HPDE6-E6E7 (cell line): ENCODE measurements at regions not wholly inside any gene's neighbourhood (a gene's known extent, or its start where the extent isn't known, plus 50 kb on each side); places are given as distances from the start of the nearest gene placed in this dataset.
A peak's percentile ranks its signal among the peaks of the same experiment; 100 is the strongest.
"Not testable (repeated sequence)": the region's sequence is repeated elsewhere in the genome, so short reads cannot be mapped to it uniquely, and the experiment has no call there.

Experiments
- DNase-seq: peaks from one replicate; pipeline ENCODE4 v3.0.0; 2011; ENCODE audit warnings: missing footprints; ENCODE audit errors: extremely low spot score

DNA sequence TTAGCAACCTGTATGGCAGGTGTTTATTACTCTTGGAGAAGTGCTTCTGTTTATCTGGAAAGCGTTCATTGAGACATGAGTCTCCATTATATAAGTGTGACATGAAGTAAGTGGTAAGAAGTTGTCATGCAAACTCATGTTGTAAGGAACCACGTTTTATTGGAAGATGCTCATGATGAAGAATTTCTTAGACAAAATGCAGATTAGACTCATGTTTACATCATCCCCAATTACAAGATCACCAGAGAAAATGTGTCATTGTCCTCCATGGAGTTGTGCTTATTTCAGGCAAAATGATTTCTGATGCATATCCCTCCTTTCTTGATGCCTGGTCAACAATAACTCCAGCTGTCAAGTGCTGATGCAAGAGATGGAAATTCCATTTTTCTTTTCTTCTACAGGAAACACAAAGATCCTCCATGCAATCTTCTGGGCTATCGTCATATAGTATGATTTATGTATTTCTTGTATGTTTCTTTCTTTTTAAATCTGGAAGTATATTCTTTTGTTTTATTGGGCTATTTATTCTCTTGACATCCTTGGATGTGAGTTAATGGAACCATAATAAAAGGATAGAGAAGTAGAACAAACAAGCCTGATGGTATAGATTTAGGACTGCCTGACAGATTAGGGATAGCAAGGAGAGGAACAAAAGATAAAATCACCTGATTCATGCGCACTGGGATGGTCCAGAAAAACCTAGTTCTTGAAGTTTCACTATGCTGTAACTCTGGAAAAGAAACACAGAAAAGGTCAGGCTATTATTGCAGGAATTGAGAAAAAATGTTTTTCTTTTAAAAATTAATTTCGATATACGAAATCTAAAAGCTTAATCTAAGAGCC is 50.7 kb upstream of the DIAPH3 start:
- DNase-seq: no peak

- no peak for DNase-seq
Measured at GRCh38 chr13:60220072-60220471, 56.3 kb upstream of the DIAPH3 start.

GRCh38 chr13:60221581-60221980 is 57.9 kb upstream of the DIAPH3 start:
- DNase-seq: no peak

- DNase-seq: peak; percentile 12
Measured at GRCh38 chr13:60226507-60226906, 62.8 kb upstream of the DIAPH3 start.

DNA sequence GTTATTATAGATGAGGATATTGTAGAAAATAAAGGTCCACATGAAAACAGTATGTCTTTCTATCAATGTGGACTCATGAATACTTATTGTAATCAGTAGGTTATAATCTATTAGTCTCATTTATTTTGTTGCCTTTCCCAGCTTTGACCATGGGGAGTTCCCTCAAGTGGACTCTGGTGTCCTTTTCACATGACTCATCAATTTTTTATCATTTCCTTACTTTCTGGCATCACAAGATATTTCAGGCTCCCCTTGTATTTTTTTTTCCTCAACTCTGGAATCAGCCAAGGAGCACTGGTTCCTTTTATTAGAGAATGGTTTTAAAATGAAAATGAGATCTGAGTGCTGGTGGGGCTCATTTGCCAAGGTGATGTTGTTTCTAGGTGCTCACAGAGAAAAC is 63.4 kb upstream of the DIAPH3 start:
- DNase-seq: no peak

DNA sequence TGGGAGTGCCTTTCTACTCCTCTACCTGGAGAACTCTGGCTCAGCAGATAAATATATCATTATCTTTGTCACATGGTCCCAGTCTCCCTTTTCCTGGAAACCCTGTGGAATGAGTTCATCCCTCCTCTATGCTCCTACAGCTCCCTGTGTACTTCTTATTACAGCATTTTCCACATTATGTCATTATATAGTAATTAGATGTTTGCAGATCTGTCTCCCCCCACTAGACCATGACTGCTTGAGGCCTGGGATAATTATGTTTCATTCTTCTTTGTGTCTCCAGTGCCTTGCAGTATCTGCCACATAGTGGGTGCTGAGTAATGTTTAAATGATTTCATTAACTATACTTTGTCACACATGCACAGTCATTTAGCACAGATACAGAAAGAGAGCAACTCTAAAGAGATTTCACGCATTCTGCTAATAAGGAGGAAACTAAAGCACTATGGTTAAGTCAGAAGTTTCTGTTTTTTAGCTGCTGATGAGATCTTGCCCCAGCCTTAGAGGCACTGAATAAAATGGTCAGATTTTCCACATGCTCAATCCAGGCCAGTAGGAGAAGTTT is 66.1 kb upstream of the DIAPH3 start:
- no peak for DNase-seq

- DNase-seq: no peak
Measured at GRCh38 chr13:60230593-60230992, 66.9 kb upstream of the DIAPH3 start.

- DNase-seq: no peak
Measured at GRCh38 chr13:60242043-60242595, 78.4 kb upstream of the DIAPH3 start.

GRCh38 chr13:60244381-60244780 is 80.7 kb upstream of the DIAPH3 start:
- DNase-seq: no peak

DNA sequence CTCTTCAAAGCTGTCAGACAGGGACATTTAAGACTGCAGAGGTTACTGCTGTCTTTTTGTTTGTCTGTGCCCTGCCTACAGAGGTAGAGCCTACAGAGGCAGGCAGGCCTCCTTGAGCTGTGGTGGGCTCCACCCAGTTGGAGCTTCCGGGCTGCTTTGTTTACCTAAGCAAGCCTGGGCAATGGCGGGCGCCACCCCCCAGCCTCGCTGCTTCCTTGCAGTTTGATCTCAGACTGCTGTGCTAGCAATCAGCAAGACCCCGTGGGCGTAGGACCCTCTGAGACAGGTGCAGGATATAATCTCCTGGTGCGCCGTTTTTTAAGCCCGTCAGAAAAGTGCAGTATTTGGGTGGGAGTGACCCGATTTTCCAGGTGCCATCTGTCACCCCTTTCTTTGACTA is 87.7 kb upstream of the DIAPH3 start:
- not testable (repeated sequence) for DNase-seq

DNA sequence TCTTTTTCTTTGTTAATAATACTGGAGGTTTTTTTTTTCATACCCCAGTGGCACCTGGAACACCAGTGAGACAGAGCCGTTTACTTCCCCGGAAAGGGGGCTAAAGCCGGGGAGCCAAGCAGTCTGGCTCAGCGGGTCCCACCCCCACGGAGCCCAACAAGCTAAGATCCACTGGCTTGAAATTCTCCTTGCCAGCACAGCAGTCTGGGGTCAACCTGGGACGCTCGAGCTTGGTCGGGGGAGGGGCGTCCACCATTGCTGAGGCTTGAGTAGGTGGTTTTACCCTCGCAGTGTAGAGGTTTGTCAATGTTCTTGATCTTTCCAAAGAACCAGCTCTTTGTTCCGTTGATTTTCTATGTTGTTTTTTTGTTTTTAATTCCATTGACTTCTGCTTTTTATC is 94.6 kb upstream of the DIAPH3 start:
- no peak for DNase-seq

DNA sequence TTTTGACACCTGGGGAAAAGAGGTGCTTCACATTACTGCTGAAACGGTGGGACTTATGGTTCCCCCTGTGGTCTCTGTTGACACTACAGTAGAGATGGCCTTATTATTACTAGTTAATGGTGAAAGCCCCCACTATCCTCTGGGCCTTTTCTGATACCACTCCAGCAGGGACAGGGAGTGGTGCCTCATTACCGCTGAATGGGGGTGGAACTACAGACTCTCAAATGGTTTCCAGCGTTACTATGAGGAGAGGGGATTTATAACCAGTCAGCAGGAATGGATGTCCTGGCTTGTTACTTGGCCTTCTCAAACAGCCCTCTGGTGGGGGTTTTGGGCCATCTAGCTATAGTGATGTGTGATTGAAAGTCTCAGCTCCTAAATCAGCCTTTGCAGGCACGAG is 96.7 kb upstream of the DIAPH3 start:
- no peak for DNase-seq

DNA sequence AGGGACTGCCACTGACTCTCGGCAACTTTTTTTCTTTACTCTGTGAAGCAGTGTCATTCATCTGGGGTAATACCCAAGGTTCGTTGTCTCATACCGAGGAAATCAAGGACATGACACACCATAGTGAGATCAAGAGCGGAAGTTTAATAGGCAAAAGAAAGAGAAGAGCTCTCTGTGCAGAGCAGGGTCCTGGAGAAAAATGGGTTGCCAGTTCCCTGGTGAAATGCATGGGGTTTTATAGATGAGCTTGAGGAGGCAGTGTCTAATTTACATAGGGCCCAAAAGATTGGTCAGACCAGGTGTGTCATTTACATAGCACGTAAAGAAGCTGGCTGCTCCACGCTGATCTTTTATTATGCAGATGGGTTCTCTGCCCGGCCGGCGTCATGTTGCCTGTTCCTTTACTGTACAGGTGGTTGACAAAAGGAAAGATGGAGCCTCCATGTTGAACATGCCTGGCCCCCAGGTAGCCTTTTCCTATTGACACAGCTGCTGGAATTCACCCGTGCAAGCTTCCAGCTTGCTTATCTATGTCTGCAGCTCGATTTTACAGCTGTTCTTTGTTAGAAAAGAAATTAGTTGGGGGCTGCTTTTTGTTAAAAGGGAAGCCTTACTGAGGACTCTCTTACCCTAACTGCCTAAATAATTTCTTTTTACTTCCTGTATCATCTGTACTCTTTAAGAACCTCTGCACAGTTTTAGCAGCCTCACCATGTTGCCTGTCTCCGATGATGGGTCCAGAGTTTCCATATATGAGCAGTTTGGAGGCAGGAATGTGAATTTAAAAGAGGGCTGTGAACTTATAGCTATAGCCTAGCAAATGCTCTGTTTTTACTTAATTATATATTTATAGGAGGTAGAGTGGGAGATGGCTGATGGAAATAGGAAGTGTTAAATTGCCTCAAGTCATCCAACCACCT is 98.0 kb upstream of the DIAPH3 start:
- DNase-seq: no peak

DNA sequence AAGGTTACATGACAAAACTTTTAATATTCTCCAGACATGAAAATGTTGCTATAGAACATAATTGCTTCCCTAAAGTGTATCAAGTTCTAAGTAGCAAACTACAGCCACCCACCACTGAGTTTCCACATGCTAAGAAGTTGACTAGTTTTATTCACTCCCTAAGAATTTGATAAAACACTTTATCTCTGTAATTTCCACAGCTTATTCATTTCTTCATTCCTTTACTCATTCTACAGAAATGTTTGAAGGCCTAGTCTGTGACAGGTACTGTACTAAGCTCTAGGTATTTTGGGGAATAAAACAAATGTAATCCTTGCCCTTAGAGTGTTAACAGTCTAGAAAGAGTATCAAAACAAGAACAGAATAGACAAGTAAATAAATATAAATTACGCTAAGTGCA is 101.8 kb upstream of the DIAPH3 start:
- DNase-seq: no peak

GRCh38 chr13:60267498-60268202 is 103.9 kb upstream of the DIAPH3 start:
- DNase-seq: no peak

- DNase-seq: no peak
Measured at GRCh38 chr13:60268203-60268555, 104.5 kb upstream of the DIAPH3 start.

DNA sequence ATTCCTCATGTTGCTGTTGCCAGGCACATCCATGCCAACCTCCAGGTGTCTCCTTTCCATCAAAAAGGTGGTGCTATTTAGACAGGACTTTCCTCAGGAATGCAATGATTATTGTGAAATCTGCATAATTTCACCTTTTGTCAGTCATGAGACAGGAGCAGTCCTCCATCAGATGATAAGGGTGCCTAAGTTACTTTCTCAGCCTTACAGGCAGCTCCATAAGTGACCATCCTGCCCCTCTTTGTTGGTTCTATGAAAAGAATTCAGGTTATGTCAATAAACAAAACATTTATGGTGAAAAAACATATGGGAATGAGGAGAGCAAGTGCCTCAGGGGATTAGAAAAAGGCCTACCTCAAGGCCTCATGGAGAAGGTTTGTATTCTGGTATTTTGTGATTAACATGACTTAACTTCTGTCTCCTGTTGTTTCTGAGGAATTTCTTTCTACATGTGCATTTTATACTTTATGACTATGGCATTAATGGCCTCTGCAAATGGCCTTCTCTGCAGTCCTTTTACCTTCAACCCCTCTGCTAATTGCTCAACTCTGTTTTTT is 110.3 kb upstream of the DIAPH3 start:
- no peak for DNase-seq

GRCh38 chr13:60274655-60275054 is 110.9 kb upstream of the DIAPH3 start:
- no peak for DNase-seq

GRCh38 chr13:60275208-60275607 is 111.5 kb upstream of the DIAPH3 start:
- DNase-seq: no peak

DNA sequence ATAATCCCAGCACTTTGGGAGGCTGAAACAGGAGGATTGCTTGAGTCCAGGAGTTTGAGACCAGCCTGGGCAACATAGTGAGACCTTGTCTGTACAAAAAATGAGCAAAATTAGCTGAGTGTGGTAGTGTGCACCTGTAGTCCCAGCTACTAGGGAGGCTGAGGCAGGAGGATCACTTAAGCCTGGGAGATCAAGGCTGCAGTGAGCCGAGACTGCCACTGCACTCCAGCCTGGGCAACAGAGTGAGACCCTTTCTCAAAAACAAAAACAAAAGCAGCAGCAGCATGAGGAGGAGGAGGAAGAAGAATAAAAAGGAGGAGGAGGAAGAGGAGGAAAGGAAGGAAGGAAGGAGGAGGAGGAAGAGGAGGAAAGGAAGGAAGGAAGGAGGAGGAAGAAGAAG is 116.5 kb upstream of the TDRD3 start:
- not testable (repeated sequence) for DNase-seq

- no peak for DNase-seq
Measured at GRCh38 chr13:60282186-60282585, 114.8 kb upstream of the TDRD3 start.
